ENCODE measurements at regions not wholly inside any gene's neighbourhood (a gene's known extent, or its start where the extent isn't known, plus 50 kb on each side); places are given as distances from the start of the nearest gene placed in this dataset.

GRCh38 chr7:57215423-57215822 is 83.2 kb upstream of the ZNF479 start:
- TF ChIP-seq POLR2A (IDR thresholded peaks at IDR 0.05), result no peak
- TF ChIP-seq CTCF (IDR thresholded peaks at IDR 0.05), result no peak

Measured in body of pancreas (tissue), 4 donors.